A549 (cell line): ENCODE measurements at regions not wholly inside any gene's neighbourhood (a gene's known extent, or its start where the extent isn't known, plus 50 kb on each side); places are given as distances from the start of the nearest gene placed in this dataset.

Experiments used
- ATAC-seq, 2 experiments: fragments of 200-7000 bp in 1 of 2; fragments of >200 bp in 1 of 2; cut with Nextera tagmentation in 1 of 2; cut with Tn5 transposase in 1 of 2; 3 replicates each; pipeline versions ENCODE4 v1.8.0 to v1.9.1; 2018 to 2020; ENCODE audit warnings: mild to moderate bottlenecking in 1 of 2, moderate library complexity in 1 of 2
- CTCF ChIA-PET: fragments of 300-600 bp; sonication (Branson Sonifier 250); formaldehyde crosslinking; extraction: SDS; loops from one replicate; lab custom pipeline; 2021; ENCODE audit warnings: antibody characterized with exemption, inconsistent platforms; lab: Yijun Ruan, JAX
- POLR2A ChIA-PET: fragments of 350-600 bp; formaldehyde crosslinking; extraction: SDS; loops from one replicate; lab custom pipeline; 2021; ENCODE audit warnings: antibody characterized with exemption, inconsistent platforms; lab: Yijun Ruan, JAX
- DNase-seq, 2 experiments: peaks; one replicate each; pipeline versions ENCODE4 v3.0.0 to v3.0.0-alpha.2; 2011 to 2016; ENCODE audit warnings: low read depth in 1 of 2, low spot score in 1 of 2
- FAIRE-seq: peaks from 2 replicates; lab custom pipeline; 2011; peaks lifted over from hg19 to GRCh38; lab: Jason Lieb, UNC
- H3K27ac ChIP-seq, 2 experiments: fragments of >200 bp; sonication (Bioruptor Twin); formaldehyde crosslinking; 3 replicates each; pipeline ENCODE4 v1.5.1; 2016 to 2017
- H3K4me1 ChIP-seq: fragments of >200 bp; sonication (Bioruptor Twin); formaldehyde crosslinking; 3 replicates; pipeline ENCODE4 v1.6.1; 2016
- H3K4me2 ChIP-seq: fragments of >200 bp; sonication (Bioruptor Twin); formaldehyde crosslinking; 3 replicates; pipeline ENCODE4 v1.6.1; 2016
- H3K4me3 ChIP-seq: fragments of >200 bp; sonication (Bioruptor Twin); formaldehyde crosslinking; 3 replicates; pipeline ENCODE4 v1.5.1; 2016
- H3K9me3 ChIP-seq: fragments of >200 bp; sonication (Bioruptor Twin); formaldehyde crosslinking; 3 replicates; pipeline ENCODE4 v1.6.1; 2016
- EP300 ChIP-seq, 2 experiments: fragments of >200 bp; sonication (Bioruptor Twin); formaldehyde crosslinking; IDR thresholded peaks; 2 replicates in 1 of 2; 3 replicates in 1 of 2; pipeline ENCODE4 v1.6.1; 2016 to 2017
- HOXA7 ChIP-seq: fragments of 250-450 bp; sonication (Bioruptor Pico); IDR thresholded peaks from 2 replicates; pipeline ENCODE4 v1.5.0; 2020; ENCODE audit warnings: mild to moderate bottlenecking, moderate library complexity
- KDM1A ChIP-seq: fragments of 200-600 bp; sonication (generic); IDR thresholded peaks from 2 replicates; pipeline ENCODE4 v1.6.1; 2016; ENCODE audit warnings: low read depth, mild to moderate bottlenecking
- KDM5A ChIP-seq: fragments of 200-600 bp; sonication (generic); IDR thresholded peaks from 2 replicates; pipeline ENCODE4 v1.6.1; 2016; ENCODE audit warnings: antibody characterized with exemption, mild to moderate bottlenecking
- RCOR1 ChIP-seq: fragments of 150-350 bp; IDR thresholded peaks from 2 replicates; pipeline ENCODE4 v1.6.1; 2014; ENCODE audit warnings: antibody characterized with exemption, low read length, low read depth
- RNF2 ChIP-seq: fragments of 200-600 bp; sonication (generic); IDR thresholded peaks from 2 replicates; pipeline ENCODE4 v1.6.1; 2016; ENCODE audit warnings: low read depth, mild to moderate bottlenecking, antibody characterized with exemption, moderate library complexity, borderline replicate concordance
- ZC3H11A ChIP-seq: fragments of 450-650 bp; IDR thresholded peaks from 2 replicates; pipeline ENCODE4 v1.6.1; 2014; ENCODE audit warnings: antibody characterized with exemption, mild to moderate bottlenecking
- ZNF302 ChIP-seq: fragments of 250-450 bp; sonication (Bioruptor Pico); IDR thresholded peaks from 2 replicates; pipeline ENCODE4 v1.9.0; 2021; ENCODE audit warnings: inconsistent platforms, mild to moderate bottlenecking, moderate library complexity
- WGBS: methylation state at CpG from one replicate; pipeline ENCODE4 v1.1.6; 2017; ENCODE audit errors: missing lambda C conversion rate; 5-methylcytosine and 5-hydroxymethylcytosine counted together
- TF ChIP-seq, protein P1 (sequence below): fragments of 200-600 bp; sonication (generic); IDR thresholded peaks from 2 replicates; pipeline ENCODE4 v1.6.1; 2016; ENCODE audit warnings: antibody characterized with exemption, mild to moderate bottlenecking, moderate library complexity
- TF ChIP-seq, protein P2 (sequence below): fragments of >200 bp; sonication (Bioruptor Twin); formaldehyde crosslinking; IDR thresholded peaks from 3 replicates; pipeline ENCODE4 v1.5.1; 2016
- TF ChIP-seq, protein P3 (sequence below): IDR thresholded peaks from 2 replicates; pipeline ENCODE4 v1.6.1; 2012; ENCODE audit warnings: low read depth, borderline replicate concordance

DNA sequence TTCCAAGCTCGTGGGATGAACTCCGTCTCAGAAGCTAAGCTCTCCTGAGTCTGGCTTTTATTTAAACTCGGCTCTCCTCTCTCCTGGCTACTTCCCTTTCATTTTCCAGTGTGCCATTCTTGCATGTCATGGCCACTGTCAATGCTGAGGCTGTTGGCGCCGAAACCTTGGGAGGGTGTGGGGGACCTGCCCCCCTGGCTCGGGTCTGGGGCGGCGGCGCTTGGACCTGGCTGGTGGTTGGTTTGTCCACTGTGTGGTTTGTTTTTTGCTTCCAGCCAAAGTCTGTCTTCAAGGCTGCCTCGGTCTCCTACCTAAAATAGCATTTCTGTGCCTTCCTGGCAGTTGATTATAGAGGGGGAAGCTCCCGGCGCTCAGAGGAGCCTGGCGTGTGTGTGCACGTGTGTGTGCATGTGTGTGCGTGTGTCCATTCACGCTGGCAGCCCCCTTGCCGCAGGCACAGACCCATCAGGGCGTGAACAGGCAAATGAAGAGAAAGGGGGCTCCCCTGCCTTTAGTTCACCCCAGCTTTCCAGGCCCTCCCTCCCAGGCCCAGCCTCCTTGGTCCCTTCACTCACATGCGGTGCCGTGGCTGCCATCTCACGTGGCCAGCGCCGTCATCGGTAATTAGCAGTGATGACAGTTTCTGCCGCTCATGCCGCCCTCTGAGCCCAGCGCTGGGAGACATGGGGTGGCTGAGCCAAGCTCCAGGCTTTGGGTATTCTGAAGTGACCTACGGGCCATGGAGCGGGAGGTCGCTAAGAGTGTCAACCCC is 179.9 kb downstream of the SEC14L1 start (continued):
- TF ChIP-seq, protein P1, sequence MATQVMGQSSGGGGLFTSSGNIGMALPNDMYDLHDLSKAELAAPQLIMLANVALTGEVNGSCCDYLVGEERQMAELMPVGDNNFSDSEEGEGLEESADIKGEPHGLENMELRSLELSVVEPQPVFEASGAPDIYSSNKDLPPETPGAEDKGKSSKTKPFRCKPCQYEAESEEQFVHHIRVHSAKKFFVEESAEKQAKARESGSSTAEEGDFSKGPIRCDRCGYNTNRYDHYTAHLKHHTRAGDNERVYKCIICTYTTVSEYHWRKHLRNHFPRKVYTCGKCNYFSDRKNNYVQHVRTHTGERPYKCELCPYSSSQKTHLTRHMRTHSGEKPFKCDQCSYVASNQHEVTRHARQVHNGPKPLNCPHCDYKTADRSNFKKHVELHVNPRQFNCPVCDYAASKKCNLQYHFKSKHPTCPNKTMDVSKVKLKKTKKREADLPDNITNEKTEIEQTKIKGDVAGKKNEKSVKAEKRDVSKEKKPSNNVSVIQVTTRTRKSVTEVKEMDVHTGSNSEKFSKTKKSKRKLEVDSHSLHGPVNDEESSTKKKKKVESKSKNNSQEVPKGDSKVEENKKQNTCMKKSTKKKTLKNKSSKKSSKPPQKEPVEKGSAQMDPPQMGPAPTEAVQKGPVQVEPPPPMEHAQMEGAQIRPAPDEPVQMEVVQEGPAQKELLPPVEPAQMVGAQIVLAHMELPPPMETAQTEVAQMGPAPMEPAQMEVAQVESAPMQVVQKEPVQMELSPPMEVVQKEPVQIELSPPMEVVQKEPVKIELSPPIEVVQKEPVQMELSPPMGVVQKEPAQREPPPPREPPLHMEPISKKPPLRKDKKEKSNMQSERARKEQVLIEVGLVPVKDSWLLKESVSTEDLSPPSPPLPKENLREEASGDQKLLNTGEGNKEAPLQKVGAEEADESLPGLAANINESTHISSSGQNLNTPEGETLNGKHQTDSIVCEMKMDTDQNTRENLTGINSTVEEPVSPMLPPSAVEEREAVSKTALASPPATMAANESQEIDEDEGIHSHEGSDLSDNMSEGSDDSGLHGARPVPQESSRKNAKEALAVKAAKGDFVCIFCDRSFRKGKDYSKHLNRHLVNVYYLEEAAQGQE = 0 out of 2 replicates have a peak, but pooled peaks have one; percentile 13

DNA sequence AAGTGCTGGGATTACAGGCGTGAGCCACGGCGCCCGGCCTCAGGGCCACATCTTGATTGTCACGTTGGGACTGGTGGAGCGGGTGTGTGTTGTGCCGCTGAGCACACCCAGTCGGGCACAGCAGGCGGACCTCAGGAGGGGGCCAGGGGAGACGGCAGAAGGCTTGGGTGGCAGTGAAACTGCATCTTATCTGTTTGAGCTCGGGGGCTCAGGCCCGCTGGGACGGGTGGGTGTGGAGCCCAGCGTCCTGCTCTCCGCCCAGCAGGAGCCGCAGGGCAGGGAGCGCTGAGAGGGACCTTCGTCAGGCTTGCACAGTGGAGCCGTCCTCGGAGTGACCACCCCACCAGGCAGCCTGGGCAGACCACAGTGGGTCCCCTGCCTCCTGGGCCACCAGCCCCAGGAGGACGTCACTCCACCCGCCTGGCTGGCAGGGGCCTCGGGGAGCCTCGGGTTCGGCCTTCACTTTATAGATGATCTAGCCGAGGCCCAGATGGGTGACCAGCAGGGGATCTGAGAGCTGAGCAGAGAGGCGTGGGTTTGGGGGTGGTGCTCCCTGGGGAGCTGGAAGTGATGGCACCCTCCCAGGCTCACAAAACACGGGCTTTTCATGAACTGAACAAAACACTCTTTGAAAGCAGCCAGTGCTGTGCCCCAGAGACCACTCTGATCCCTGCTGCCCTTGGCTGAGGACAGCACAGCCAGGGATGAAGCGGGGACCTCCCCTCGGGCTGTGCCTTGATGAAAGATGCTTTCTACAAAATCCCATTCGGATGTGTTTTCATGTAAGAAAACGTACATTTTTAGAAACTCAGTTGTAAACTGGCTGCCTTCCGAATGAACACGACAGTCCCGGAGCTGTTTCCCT is 181.1 kb downstream of the SEC14L1 start:
- ATAC-seq = no peak
- H3K27ac ChIP-seq = peak overlapping the region; percentile 93 to 96

More for the DNA sequence above, 181.1 kb downstream of the SEC14L1 start:
- Histone ChIP-seq H3K9me3 (no peaks in the 10 kb centered on the region), H3K4me3 (peak overlapping the region; percentile 37), H3K4me2 (peak overlapping the region; percentile 97), H3K4me1 (peaks cover 83% of the 10 kb centered on the region)
- ChIA-PET POLR2A (interaction anchor here (1.1 to 6.4 kb wide), 2 partner anchors 35 to 67 kb away, joined by 4 to 98 read pairs; no protein-coding TSS in a partner anchor), CTCF (interaction anchor here (0.6 to 5.7 kb wide), 16 partner anchors 9 to 233 kb away, joined by 3 to 33 read pairs (median 5); no protein-coding TSS in a partner anchor)
- FAIRE-seq = no peak
- TF ChIP-seq RNF2 (no peak), KDM5A (no peak), EP300 (IDR thresholded peaks at IDR 0.05) (no peak), KDM1A (no peak), HOXA7 (CRISPR knock-in tag) (no peak), ZNF302 (CRISPR knock-in tag) (no peak), RCOR1 (no peak), ZC3H11A (no peak)
- TF ChIP-seq, protein P1 = no peak
- TF ChIP-seq, protein P2, sequence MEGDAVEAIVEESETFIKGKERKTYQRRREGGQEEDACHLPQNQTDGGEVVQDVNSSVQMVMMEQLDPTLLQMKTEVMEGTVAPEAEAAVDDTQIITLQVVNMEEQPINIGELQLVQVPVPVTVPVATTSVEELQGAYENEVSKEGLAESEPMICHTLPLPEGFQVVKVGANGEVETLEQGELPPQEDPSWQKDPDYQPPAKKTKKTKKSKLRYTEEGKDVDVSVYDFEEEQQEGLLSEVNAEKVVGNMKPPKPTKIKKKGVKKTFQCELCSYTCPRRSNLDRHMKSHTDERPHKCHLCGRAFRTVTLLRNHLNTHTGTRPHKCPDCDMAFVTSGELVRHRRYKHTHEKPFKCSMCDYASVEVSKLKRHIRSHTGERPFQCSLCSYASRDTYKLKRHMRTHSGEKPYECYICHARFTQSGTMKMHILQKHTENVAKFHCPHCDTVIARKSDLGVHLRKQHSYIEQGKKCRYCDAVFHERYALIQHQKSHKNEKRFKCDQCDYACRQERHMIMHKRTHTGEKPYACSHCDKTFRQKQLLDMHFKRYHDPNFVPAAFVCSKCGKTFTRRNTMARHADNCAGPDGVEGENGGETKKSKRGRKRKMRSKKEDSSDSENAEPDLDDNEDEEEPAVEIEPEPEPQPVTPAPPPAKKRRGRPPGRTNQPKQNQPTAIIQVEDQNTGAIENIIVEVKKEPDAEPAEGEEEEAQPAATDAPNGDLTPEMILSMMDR = no peak
- TF ChIP-seq, protein P3, sequence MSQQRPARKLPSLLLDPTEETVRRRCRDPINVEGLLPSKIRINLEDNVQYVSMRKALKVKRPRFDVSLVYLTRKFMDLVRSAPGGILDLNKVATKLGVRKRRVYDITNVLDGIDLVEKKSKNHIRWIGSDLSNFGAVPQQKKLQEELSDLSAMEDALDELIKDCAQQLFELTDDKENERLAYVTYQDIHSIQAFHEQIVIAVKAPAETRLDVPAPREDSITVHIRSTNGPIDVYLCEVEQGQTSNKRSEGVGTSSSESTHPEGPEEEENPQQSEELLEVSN = no peak
- WGBS = 60% methylated on average over 35 of the region's 35 CpGs
- no peak for DNase-seq
